Panc1 (cell line): ENCODE measurements at regions not wholly inside any gene's neighbourhood (a gene's known extent, or its start where the extent isn't known, plus 50 kb on each side); places are given as distances from the start of the nearest gene placed in this dataset.

Experiments
- ATAC-seq: fragments of 200-7000 bp; cut with Tn5 transposase; 2 replicates; pipeline ENCODE4 v1.9.1; 2020; ENCODE audit warnings: mild to moderate bottlenecking, moderate library complexity
- BruUV-seq: library from RNA; stranded (reverse); fragments of 400-500 nt; replicated peaks from 2 replicates; lab custom pipeline; 2021; lab: Mats Ljungman, UMichigan
- CTCF ChIA-PET: fragments of 300-600 bp; sonication (Branson Sonifier 250); formaldehyde crosslinking; loops from one replicate; lab custom pipeline; 2022; ENCODE audit warnings: antibody characterized with exemption; lab: Charles Lee
- POLR2A ChIA-PET: fragments of 300-600 bp; sonication (Branson Sonifier 250); formaldehyde crosslinking; loops from one replicate; lab custom pipeline; 2022; ENCODE audit warnings: antibody characterized with exemption; lab: Charles Lee
- DNase-seq: peaks from one replicate; pipeline ENCODE4 v3.0.0-alpha.2; 2010; ENCODE audit warnings: low read depth, low spot score
- H3K27ac ChIP-seq: 2 replicates; pipeline ENCODE4 v1.5.1; 2011; ENCODE audit warnings: mild to moderate bottlenecking, low read length, inconsistent platforms
- H3K27me3 ChIP-seq: fragments of 200-500 bp; sonication (Bioruptor generic); 2 replicates; pipeline ENCODE4 v1.6.0; 2014; ENCODE audit warnings: low read length, inconsistent platforms; ENCODE audit not compliant: control insufficient read depth, insufficient read depth
- H3K36me3 ChIP-seq: fragments of 200-500 bp; sonication (Bioruptor generic); 2 replicates; pipeline ENCODE4 v1.5.1; 2014; ENCODE audit warnings: inconsistent platforms, mild to moderate bottlenecking, low read length, moderate library complexity; ENCODE audit not compliant: control insufficient read depth, insufficient read depth
- H3K4me1 ChIP-seq: 2 replicates; pipeline ENCODE4 v1.5.1; 2011; ENCODE audit warnings: inconsistent platforms, mild to moderate bottlenecking, low read length, moderate library complexity; ENCODE audit not compliant: control insufficient read depth, insufficient read depth
- H3K4me3 ChIP-seq, 2 experiments: 2 replicates each; pipeline ENCODE4 v1.5.1; 2011 to 2012; ENCODE audit warnings: low read depth in 2 of 2, low read length in 2 of 2, mild to moderate bottlenecking in 2 of 2, inconsistent platforms in 1 of 2, moderate library complexity in 1 of 2
- H3K9me3 ChIP-seq: fragments of 200-500 bp; sonication (Bioruptor generic); 2 replicates; pipeline ENCODE4 v1.5.1; 2014; ENCODE audit warnings: low read depth, mild to moderate bottlenecking, inconsistent platforms, low read length, moderate library complexity; ENCODE audit not compliant: control insufficient read depth, insufficient read depth
- CTCF ChIP-seq: fragments of 450-650 bp; IDR thresholded peaks from 2 replicates; pipeline ENCODE4 v1.5.1; 2017; ENCODE audit warnings: mild to moderate bottlenecking
- POLR2AphosphoS5 ChIP-seq: IDR thresholded peaks from 2 replicates; pipeline ENCODE4 v1.6.1; 2012; ENCODE audit warnings: mild to moderate bottlenecking, low read depth, low read length, moderate library complexity
- REST ChIP-seq, 2 experiments: IDR thresholded peaks; 2 replicates each; pipeline ENCODE4 v1.6.1; 2011 to 2012; ENCODE audit warnings: low read depth in 2 of 2, control low read depth in 1 of 2, low read length in 1 of 2, mild to moderate bottlenecking in 1 of 2, moderate library complexity in 1 of 2; ENCODE audit not compliant: insufficient read depth in 1 of 2
- SIN3A ChIP-seq: IDR thresholded peaks from 2 replicates; pipeline ENCODE4 v1.6.1; 2012; ENCODE audit warnings: low read depth, mild to moderate bottlenecking, low read length, moderate library complexity, borderline replicate concordance; ENCODE audit not compliant: insufficient read depth
- TCF7L2 ChIP-seq: IDR thresholded peaks from 2 replicates; pipeline ENCODE4 v1.6.1; 2011; ENCODE audit warnings: mild to moderate bottlenecking, low read depth, low read length, inconsistent platforms
- in situ Hi-C: cut with HindIII; loops from 2 replicates; pipeline ENCODE4 v1.10.0; 2016; ENCODE audit warnings: low sequenced_read_pairs, low pct_unique_long_range_greater_than_20kb
- intact Hi-C: fragments of 100-400 bp; cut with micrococcal nuclease; formaldehyde crosslinking; loops from one replicate; pipeline ENCODE4 v1.10.0; 2022; ENCODE audit not compliant: unreplicated experiment

- H3K9me3 ChIP-seq = no peaks in the 10 kb centered on the region
- no peak for DNase-seq
- H3K27ac ChIP-seq = no peak overlapping the region
- H3K4me3 ChIP-seq = no peak overlapping the region
- ATAC-seq = no peak
- CTCF ChIA-PET = no interaction called here
- intact Hi-C loops (no loop called here), in situ Hi-C loops (no loop called here)
- H3K4me1 ChIP-seq = no peaks in the 10 kb centered on the region
- BruUV-seq = no TSS peak
- no peaks in the 10 kb centered on the region for H3K36me3 ChIP-seq
- H3K27me3 ChIP-seq = no peaks in the 10 kb centered on the region
- TF ChIP-seq TCF7L2 (no peak), CTCF (no peak), REST (IDR thresholded peaks at IDR 0.05; ENCODE audit: insufficient read depth in 1 of 2, low read depth in 2 of 2, low read length in 1 of 2) (no peak), SIN3A (no peak), POLR2AphosphoS5 (no peak)
- POLR2A ChIA-PET = no interaction called here
Measured at GRCh38 chr2:215241791-215242305, 70.0 kb upstream of the ATIC start.

GRCh38 chr2:215238485-215239098 lies 73.3 kb upstream of the ATIC start:
- no peak for ATAC-seq
- no peak overlapping the region for H3K27ac ChIP-seq
- in situ Hi-C loops (no loop called here), intact Hi-C loops (no loop called here)
- H3K4me1 ChIP-seq = no peaks in the 10 kb centered on the region
- ChIA-PET CTCF (no interaction called here), POLR2A (no interaction called here)
- no peaks in the 10 kb centered on the region for H3K36me3 ChIP-seq
- no peak overlapping the region for H3K4me3 ChIP-seq
- no peaks in the 10 kb centered on the region for H3K27me3 ChIP-seq
- H3K9me3 ChIP-seq = no peaks in the 10 kb centered on the region
- DNase-seq = no peak
- no peak for TF ChIP-seq POLR2AphosphoS5
- TF ChIP-seq REST (IDR thresholded peaks at IDR 0.05; ENCODE audit: insufficient read depth in 1 of 2, low read depth in 2 of 2, low read length in 1 of 2) = no peak
- no peak for TF ChIP-seq CTCF
- TF ChIP-seq TCF7L2 = no peak
- TF ChIP-seq SIN3A = no peak
- BruUV-seq = no TSS peak
